NCI-H2196 (cell line): ENCODE measurements at regions not wholly inside any gene's neighbourhood (a gene's known extent, or its start where the extent isn't known, plus 50 kb on each side); places are given as distances from the start of the nearest gene placed in this dataset.

Experiments
- DNase-seq: peaks from one replicate; lab custom pipeline; 2025; ENCODE audit not compliant: unreplicated experiment; lab: John Stamatoyannopoulos, UW

- no peak for DNase-seq
Observed at GRCh38 chr5:93008502-93009207, 572.4 kb downstream of the NR2F1-AS1 start.

GRCh38 chr5:93006915-93007314 lies 574.1 kb downstream of the NR2F1-AS1 start:
- DNase-seq, result no peak

GRCh38 chr5:92998456-92998855 lies 582.6 kb downstream of the NR2F1-AS1 start:
- no peak for DNase-seq

DNA sequence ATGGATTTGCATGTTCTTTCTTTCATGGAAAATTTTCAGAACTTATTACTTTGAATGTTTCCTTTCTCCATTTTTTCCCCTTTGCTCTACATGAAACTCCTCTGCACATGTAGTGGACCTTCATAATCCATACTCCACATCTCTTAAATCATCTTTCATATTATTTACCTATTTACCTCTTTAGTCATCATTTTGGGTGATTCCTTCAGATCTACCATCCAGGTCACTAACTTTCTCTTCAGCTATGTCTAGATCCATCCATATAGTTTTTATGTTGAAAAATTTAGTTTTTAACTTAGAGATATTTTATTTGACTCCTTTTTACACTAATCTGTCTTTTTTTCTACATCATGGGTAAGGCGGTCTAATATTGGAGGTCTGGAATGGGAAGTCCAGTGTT lies 586.6 kb downstream of the NR2F1-AS1 start:
- no peak for DNase-seq

DNA sequence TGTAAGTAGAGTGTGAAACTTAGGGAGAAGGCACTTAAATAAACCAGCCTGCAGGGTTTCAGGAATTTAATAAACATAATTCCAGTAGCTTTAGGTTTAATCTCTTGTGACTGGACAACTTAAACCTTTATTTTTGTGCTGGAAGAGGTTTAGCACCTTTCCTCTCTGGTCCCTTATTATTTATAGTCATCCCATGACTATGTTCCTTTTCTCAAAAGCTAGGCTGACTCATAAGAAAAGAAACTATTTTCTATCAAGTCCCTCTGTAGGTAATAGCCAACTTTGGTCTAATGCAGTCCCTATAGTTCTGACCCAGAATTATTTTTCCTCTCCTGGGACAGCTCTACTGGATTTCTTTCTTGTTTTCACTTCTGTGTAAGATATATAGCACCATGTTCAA lies 588.9 kb downstream of the NR2F1-AS1 start:
- DNase-seq, result no peak

- DNase-seq, result no peak
Observed at GRCh38 chr5:92991581-92992067, 589.4 kb downstream of the NR2F1-AS1 start.

GRCh38 chr5:92990771-92991170 lies 590.2 kb downstream of the NR2F1-AS1 start:
- DNase-seq, result no peak

DNA sequence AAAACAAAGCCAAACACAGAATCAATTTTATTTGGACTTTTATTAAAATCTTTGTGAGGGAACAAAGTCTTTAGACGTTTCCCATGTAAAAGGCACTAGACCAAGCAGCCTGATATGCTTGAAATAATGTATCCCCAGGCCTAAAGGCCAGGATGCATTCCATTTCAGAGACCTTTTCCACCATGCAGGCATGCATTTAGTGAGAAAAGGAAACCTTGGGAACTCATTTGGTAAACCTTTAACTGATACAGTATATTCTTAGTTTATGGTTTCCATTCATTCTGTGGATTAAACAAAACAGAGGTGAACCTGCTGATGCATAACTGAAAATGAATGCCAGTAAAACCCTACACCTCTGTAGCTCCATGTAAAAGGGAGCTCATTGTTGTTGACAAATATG lies 600.0 kb downstream of the NR2F1-AS1 start:
- DNase-seq, result no peak

- DNase-seq, result no peak
Observed at GRCh38 chr5:92980491-92980890, 600.5 kb downstream of the NR2F1-AS1 start.

GRCh38 chr5:92979716-92980115 lies 601.3 kb downstream of the NR2F1-AS1 start:
- no peak for DNase-seq

GRCh38 chr5:92977846-92978540 lies 603.0 kb downstream of the NR2F1-AS1 start:
- DNase-seq, result no peak

DNA sequence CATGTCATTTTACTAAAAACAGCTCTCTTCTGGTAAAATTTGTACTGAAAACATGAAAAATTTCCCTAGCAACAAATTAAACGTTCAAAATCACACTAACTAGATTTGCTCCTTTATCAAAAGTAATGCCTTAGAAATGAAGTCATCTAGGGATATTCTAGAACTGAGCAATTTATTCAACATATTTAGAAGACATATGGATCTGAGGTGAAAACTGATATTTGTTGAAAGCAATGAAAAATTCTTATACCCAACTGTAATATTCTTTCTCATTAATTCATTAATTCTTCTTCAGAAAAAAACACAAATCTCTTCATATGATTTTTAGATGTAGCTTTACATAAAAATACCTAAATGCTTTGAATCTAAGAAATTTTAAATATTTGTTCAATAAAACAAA lies 604.9 kb downstream of the NR2F1-AS1 start:
- no peak for DNase-seq

DNA sequence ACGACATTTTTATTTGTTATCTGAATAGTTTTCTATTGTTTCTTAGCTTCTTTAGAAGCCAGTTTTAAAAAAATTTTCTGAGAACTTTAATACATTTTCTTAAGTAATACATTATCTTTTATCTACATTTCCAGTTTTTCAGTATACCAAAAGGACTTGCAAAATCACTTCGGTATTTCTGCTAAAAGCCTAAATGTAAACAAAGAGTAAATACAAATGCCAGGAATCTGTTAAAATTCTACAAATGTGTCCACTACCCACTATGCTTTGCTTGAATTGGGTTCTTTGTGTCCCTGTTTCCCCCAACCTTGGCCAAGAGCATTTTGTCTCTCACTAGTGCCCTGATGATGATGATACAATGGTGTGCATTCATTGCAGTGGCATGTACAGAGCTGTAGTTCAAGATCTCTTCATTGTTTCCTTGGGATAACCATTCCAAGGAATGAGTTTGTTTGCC lies 611.2 kb downstream of the NR2F1-AS1 start:
- DNase-seq, result no peak

DNA sequence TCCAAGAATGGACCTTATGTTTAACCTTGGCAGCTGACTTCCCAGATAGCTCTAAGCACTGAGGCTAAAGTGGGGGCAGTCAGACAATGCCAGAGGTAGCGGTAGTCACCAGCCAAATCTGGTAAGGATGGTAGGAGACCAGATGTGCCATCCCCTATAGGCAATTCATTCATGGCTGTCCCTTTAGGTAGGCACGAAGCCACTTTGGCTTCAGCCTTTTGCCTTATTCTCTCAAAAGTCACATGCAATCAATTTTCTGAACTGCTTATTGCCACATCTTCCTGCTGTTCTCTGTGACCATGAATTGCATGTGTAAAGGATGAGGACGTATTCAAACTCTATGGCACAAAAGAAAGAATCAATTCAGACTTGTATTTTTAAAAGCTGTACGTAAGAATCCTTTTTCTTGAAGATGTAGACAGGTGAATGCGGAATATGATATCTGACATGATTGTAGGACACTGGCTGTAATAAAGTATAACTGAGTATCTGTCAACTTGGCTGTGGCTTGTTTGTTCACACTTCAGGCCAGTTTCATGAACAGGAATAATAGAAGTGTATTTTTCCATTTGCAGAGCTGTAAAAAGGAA lies 611.7 kb downstream of the NR2F1-AS1 start:
- no peak for DNase-seq

DNA sequence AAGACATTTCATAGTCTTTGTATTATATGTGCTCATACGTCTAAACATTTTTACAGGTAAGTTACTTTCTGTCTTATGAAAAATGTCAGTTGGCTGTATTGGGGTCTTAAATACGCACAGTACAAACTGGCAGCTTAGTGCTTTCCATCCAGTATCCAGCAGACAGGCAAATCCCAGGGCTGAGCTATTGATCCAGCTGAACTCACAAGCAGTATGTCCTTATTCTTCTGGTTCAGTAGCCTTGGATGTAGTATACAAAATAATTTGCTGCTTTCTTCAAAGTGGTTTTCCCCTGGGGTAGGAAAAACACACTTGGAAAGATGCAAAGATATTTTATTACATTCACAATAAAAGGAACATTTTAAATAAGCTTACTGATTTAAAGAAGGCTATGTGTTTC lies 617.2 kb downstream of the NR2F1-AS1 start:
- no peak for DNase-seq

GRCh38 chr5:92962752-92963151 lies 618.3 kb downstream of the NR2F1-AS1 start:
- peak; percentile 53 for DNase-seq

GRCh38 chr5:92956886-92957285 lies 624.1 kb downstream of the NR2F1-AS1 start:
- no peak for DNase-seq

DNA sequence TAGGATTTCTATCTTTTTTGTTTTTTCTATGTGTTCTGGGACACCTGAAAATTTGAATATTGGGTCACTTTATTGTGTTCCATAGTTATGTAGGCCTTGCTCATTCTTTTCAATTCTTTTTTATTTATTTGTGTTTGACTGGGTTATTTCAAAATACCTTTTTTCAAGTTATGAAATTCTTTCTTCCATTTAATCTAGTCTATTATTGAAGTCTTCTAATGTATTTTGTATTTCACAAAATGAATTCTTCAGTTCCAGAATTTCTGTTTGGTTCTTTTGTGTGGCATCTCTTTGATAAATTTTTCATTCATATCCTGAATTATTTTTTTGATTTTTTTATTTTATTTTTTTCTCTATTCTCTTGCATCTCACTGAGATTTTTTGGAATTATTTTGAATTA lies 628.8 kb downstream of the NR2F1-AS1 start:
- no peak for DNase-seq

DNA sequence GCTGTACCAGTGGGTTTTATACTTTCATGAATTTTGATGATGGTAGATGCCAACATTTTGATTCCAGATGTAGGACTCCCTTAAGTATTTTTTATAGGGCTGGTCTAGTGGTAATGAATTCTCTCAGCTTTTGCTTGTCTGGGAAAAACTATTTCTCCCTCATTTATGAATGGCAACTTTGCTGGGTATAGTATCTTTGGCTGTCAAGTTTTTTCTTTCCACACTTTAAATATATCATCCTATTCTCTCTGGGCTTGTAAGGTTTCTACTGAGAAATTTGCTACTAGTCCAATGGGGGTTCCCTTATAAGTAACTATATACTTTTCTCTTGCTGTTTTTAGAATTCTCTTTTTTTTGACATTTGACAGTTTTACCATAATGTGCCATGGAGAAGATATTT lies 629.3 kb downstream of the NR2F1-AS1 start:
- DNase-seq, result no peak

DNA sequence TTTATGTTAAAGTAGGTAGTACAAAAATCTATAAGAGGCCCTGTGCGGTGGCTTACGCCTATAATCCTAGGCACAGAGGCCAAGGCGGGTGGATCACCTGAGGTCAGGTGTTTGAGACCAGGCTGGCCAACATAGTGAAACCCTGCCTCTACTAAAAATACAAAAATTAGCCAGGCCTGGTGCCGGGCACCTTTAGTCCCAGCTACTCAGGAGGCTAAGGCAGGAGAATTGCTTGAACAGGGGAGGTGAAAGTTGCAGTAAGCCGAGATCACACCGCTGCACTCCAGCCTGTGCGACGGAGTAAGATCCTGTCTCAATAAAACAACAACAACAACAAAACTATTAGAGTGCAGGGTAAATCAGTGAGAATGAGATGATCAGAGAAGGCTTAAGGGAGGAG lies 634.5 kb downstream of the NR2F1-AS1 start:
- DNase-seq, result no peak

DNA sequence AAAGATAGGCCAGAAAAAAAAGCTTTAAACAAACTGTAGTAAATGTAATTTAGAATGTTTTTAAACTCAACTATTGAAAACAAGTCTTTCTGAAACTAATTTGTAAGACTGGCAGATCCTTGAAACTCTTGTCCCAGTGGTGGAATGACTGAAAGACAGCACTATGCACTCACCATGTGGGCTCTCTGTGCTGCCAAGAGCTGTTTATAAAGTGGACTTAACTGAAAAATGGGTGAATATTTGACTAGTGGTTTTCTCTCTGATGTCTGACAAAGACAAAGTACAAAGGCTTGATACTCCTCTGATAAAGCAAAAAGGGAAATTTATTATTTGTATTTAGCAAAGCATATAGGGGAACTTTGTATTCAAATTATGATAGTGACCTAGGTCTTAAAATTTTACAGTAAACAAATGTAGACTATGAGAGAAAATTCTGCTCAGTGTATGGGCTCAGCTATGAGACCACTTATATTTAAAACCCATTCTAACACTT lies 635.4 kb downstream of the NR2F1-AS1 start:
- no peak for DNase-seq
